ENCODE measurements at regions not wholly inside any gene's neighbourhood (a gene's known extent, or its start where the extent isn't known, plus 50 kb on each side); places are given as distances from the start of the nearest gene placed in this dataset.
"Not testable (repeated sequence)": the region's sequence is repeated elsewhere in the genome, so short reads cannot be mapped to it uniquely, and the experiment has no call there.

DNA sequence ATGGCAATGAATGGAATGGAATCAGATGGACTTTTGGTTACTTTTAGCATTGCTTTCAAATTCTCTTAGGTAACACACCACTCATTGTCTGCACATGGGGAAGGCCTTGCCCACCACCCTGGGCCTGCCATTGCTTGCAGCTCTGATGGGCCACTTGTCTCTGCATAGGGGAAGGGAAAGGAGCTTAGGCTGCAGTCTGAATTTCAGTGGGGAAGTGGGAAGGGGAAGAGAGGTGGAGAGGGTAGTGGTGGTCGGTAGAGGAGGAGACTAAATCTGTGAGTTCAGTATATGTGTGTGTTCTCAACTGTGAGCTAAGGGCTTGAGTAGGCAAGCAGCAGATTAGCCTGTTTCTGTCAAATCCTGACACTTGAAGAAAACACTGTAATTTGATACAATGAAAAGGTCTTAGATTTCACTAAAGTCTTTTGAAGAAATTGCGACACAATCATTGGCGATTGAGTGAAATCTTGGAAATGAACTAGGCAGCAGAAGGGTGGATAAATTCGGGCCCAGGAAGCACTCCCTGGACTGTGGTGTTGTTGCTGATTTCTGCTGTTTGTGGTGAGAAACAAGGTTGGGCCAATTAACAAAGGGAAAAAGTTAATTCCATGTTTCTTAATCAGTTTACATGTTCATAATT lies 80.6 kb downstream of the OTOR start:
- no peaks in the 10 kb centered on the region for H3K9me3 Mint-ChIP-seq (ENCODE audit: unreplicated experiment)
- Histone ChIP-seq H3K4me3 (ENCODE audit: low read depth, low read length) (no peak overlapping the region), H3K4me1 (no peaks in the 10 kb centered on the region), H3K36me3 (ENCODE audit: control insufficient read depth, insufficient read depth, low read length) (no peaks in the 10 kb centered on the region), H3K27me3 (replicated peaks; ENCODE audit: control insufficient read depth, insufficient read depth, low read length) (no peaks in the 10 kb centered on the region), H3K9me3 (no peaks in the 10 kb centered on the region; the same call in 1 of the 2 replicates)
- no TSS peak for BruUV-seq (replicated peaks)
- no peak for DNase-seq
- ChIA-PET CTCF (no interaction called here), POLR2A (no interaction called here)
- intact Hi-C loops (cut with micrococcal nuclease; ENCODE audit: unreplicated experiment) = no loop called here
- H3K27ac Mint-ChIP-seq (ENCODE audit: unreplicated experiment) = no peak overlapping the region
- no peak overlapping the region for H3K4me3 Mint-ChIP-seq (ENCODE audit: unreplicated experiment)
- H3K4me1 Mint-ChIP-seq (ENCODE audit: low read depth, unreplicated experiment) = no peaks in the 10 kb centered on the region
- H3K36me3 Mint-ChIP-seq (ENCODE audit: insufficient read depth, unreplicated experiment) = no peaks in the 10 kb centered on the region
- TF ChIP-seq CTCF (IDR thresholded peaks at IDR 0.05; ENCODE audit: insufficient read depth in 1 of 2, low read depth in 1 of 2, low read length in 1 of 2, severe bottlenecking in 1 of 2, unreplicated experiment in 1 of 2) = no peak
- H3K27me3 Mint-ChIP-seq (ENCODE audit: insufficient read depth, unreplicated experiment) = peaks cover 15% of the 10 kb centered on the region

DNA sequence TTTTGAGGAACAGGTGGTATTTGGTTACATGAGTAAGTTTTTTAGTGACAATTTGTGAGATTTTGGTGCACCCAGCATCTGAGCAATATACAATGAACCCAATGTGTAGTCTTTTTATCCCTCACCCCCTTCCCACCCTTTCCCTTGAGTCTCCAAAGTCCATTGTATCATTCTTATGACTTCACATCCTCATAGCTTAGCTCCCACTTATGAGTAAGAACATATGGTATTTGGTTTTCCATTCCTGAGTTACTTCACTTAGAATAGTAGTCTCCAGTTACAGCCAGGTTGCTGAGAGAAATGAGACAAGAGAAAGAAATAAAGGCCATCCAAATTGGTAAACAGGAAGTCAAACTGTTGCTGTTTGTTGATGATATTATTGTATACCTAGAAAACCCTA lies 87.5 kb downstream of the OTOR start:
- POLR2A ChIA-PET, DNase-seq: not testable (repeated sequence)

GRCh38 chr20:16842486-16843120 lies 94.4 kb downstream of the OTOR start:
- H3K36me3 Mint-ChIP-seq (ENCODE audit: insufficient read depth, unreplicated experiment) = no peaks in the 10 kb centered on the region
- no peak overlapping the region for H3K27ac Mint-ChIP-seq (ENCODE audit: unreplicated experiment)
- DNase-seq = no peak
- H3K9me3 Mint-ChIP-seq (ENCODE audit: unreplicated experiment) = no peaks in the 10 kb centered on the region
- no peak for TF ChIP-seq CTCF (IDR thresholded peaks at IDR 0.05; ENCODE audit: insufficient read depth in 1 of 2, low read depth in 1 of 2, low read length in 1 of 2, severe bottlenecking in 1 of 2, unreplicated experiment in 1 of 2)
- H3K36me3 ChIP-seq (ENCODE audit: control insufficient read depth, insufficient read depth, low read length) = no peaks in the 10 kb centered on the region
- ChIA-PET POLR2A (no interaction called here), CTCF (no interaction called here)
- no peak overlapping the region for H3K4me3 ChIP-seq (ENCODE audit: low read depth, low read length)
- H3K27me3 Mint-ChIP-seq (ENCODE audit: insufficient read depth, unreplicated experiment) = peaks cover 6% of the 10 kb centered on the region
- H3K4me3 Mint-ChIP-seq (ENCODE audit: unreplicated experiment) = no peak overlapping the region
- intact Hi-C loops (cut with micrococcal nuclease; ENCODE audit: unreplicated experiment) = no loop called here
- no peaks in the 10 kb centered on the region for H3K27me3 ChIP-seq (replicated peaks; ENCODE audit: control insufficient read depth, insufficient read depth, low read length)
- no TSS peak for BruUV-seq (replicated peaks)
- no peaks in the 10 kb centered on the region for H3K4me1 Mint-ChIP-seq (ENCODE audit: low read depth, unreplicated experiment)
- H3K4me1 ChIP-seq = no peaks in the 10 kb centered on the region
- no peaks in the 10 kb centered on the region for H3K9me3 ChIP-seq

More for the DNA sequence above, 87.5 kb downstream of the OTOR start:
- H3K27me3 ChIP-seq (replicated peaks; ENCODE audit: control insufficient read depth, insufficient read depth, low read length); CTCF ChIA-PET; H3K27ac Mint-ChIP-seq (ENCODE audit: unreplicated experiment); H3K4me3 ChIP-seq (ENCODE audit: low read depth, low read length); H3K4me1 Mint-ChIP-seq (ENCODE audit: low read depth, unreplicated experiment); intact Hi-C loops (cut with micrococcal nuclease; ENCODE audit: unreplicated experiment); H3K9me3 ChIP-seq; H3K9me3 Mint-ChIP-seq (ENCODE audit: unreplicated experiment); H3K36me3 Mint-ChIP-seq (ENCODE audit: insufficient read depth, unreplicated experiment); H3K4me1 ChIP-seq; H3K4me3 Mint-ChIP-seq (ENCODE audit: unreplicated experiment); BruUV-seq (replicated peaks); H3K36me3 ChIP-seq (ENCODE audit: control insufficient read depth, insufficient read depth, low read length): not testable (repeated sequence)
- peaks cover 10% of the 10 kb centered on the region for H3K27me3 Mint-ChIP-seq (ENCODE audit: insufficient read depth, unreplicated experiment)

Measured in Caco-2 (cell line).